ENCODE measurements at regions not wholly inside any gene's neighbourhood (a gene's known extent, or its start where the extent isn't known, plus 50 kb on each side); places are given as distances from the start of the nearest gene placed in this dataset.

GRCh38 chr21:33124889-33125288 is 54.9 kb downstream of the OLIG1 start:
- Histone ChIP-seq H3K4me3 (replicated peaks; ENCODE audit: insufficient read depth, low read length) (no peak overlapping the region), H3K27ac (replicated peaks) (peak overlapping the region; percentile 67), H3K27me3 (ENCODE audit: insufficient read depth, poor library complexity, severe bottlenecking) (no peaks in the 10 kb centered on the region)
- TF ChIP-seq POLR2AphosphoS5 (IDR thresholded peaks at IDR 0.05; ENCODE audit: low read depth) (peak; percentile 49; the same call in 1 of the 2 replicates), SPI1 (IDR thresholded peaks at IDR 0.05; ENCODE audit: borderline replicate concordance, low read depth) (peak; percentile 64; the same call in 1 of the 2 replicates), REST (IDR thresholded peaks at IDR 0.05; ENCODE audit: insufficient replicate concordance, low read depth) (no peak), GABPA (IDR thresholded peaks at IDR 0.05; ENCODE audit: low read depth) (no peak), CTCF (IDR thresholded peaks at IDR 0.05; ENCODE audit: insufficient read depth, low read length) (no peak)
- DNase-seq (ENCODE audit: low read depth in 1 of 2, low spot score in 1 of 2), result peak in 1 of 2 experiments; percentile 77

DNA sequence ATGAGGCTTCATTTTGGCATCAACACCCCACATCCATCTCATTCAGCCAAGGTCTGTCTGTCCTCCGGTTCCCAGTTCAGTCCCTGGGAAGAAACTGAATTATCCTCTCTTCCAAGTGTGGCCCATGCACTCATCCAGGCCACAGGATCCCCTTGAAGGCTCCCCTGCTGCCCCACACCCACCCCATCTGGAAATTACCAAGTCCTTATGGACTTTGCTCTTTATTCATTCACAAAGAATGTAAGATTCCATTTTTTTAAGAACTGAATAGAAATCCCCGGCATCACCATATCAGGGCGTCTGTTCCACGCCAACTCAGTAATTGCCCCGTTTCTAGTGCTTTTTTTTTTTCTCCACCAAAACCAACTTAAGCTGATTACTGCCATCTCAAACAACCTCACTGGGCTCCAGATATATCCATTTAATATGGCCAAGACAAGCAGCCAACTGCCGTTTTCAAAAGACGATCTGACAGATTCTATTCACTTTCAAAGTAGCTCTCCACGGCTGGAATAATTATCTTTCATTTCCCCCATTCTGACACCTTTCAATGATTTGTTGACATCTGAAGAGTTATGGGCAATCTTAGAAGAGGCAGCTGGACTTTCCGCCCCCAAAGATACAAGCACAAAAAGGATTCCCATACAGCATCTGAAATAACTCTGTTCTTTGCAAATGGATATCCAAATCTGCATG is 55.9 kb downstream of the OLIG1 start:
- no peak for TF ChIP-seq POLR2AphosphoS5 (IDR thresholded peaks at IDR 0.05; ENCODE audit: low read depth)
- no peak for TF ChIP-seq REST (IDR thresholded peaks at IDR 0.05; ENCODE audit: insufficient replicate concordance, low read depth)
- TF ChIP-seq SPI1 (IDR thresholded peaks at IDR 0.05; ENCODE audit: borderline replicate concordance, low read depth), result no peak
- TF ChIP-seq GABPA (IDR thresholded peaks at IDR 0.05; ENCODE audit: low read depth), result no peak
- TF ChIP-seq CTCF (IDR thresholded peaks at IDR 0.05; ENCODE audit: insufficient read depth, low read length), result no peak
- DNase-seq (ENCODE audit: low read depth in 1 of 2, low spot score in 1 of 2), result no peak
- Histone ChIP-seq H3K27ac (replicated peaks) (peak overlapping the region; percentile 67), H3K27me3 (ENCODE audit: insufficient read depth, poor library complexity, severe bottlenecking) (no peaks in the 10 kb centered on the region), H3K4me3 (replicated peaks; ENCODE audit: insufficient read depth, low read length) (no peak overlapping the region)

GRCh38 chr21:33126569-33126968 is 56.6 kb downstream of the OLIG1 start:
- DNase-seq (ENCODE audit: low read depth in 1 of 2, low spot score in 1 of 2), result no peak
- Histone ChIP-seq H3K4me3 (replicated peaks; ENCODE audit: insufficient read depth, low read length) (no peak overlapping the region), H3K27me3 (ENCODE audit: insufficient read depth, poor library complexity, severe bottlenecking) (no peaks in the 10 kb centered on the region), H3K27ac (replicated peaks) (no peak overlapping the region)
- no peak for TF ChIP-seq CTCF (IDR thresholded peaks at IDR 0.05; ENCODE audit: insufficient read depth, low read length)
- no peak for TF ChIP-seq REST (IDR thresholded peaks at IDR 0.05; ENCODE audit: insufficient replicate concordance, low read depth)
- TF ChIP-seq SPI1 (IDR thresholded peaks at IDR 0.05; ENCODE audit: borderline replicate concordance, low read depth), result no peak
- TF ChIP-seq POLR2AphosphoS5 (IDR thresholded peaks at IDR 0.05; ENCODE audit: low read depth), result no peak
- TF ChIP-seq GABPA (IDR thresholded peaks at IDR 0.05; ENCODE audit: low read depth), result no peak

Data from HL-60 (cell line).